Body of pancreas (tissue), 4 donors: ENCODE measurements at regions not wholly inside any gene's neighbourhood (a gene's known extent, or its start where the extent isn't known, plus 50 kb on each side); places are given as distances from the start of the nearest gene placed in this dataset.
"Not testable (repeated sequence)": the region's sequence is repeated elsewhere in the genome, so short reads cannot be mapped to it uniquely, and the experiment has no call there.

Experiments used
- ATAC-seq: fragments of 150-250 bp; one replicate; pipeline ENCODE4 v1.9.1; 2016
- DNase-seq, 4 donors: peaks; one replicate each; pipeline ENCODE4 v3.0.0-alpha.2; 2019
- H3K27ac ChIP-seq, 4 donors: fragments of 200-600 bp; sonication (generic); 1 replicate in 3 of 4; 2 replicates in 1 of 4; pipeline versions ENCODE4 v1.5.1 to v1.6.1; 2016 to 2019; ENCODE audit warnings: mild to moderate bottlenecking in 1 of 4, mixed read lengths in 1 of 4, moderate library complexity in 1 of 4
- H3K27me3 ChIP-seq, 2 donors: fragments of 200-600 bp; sonication (generic); one replicate each; pipeline ENCODE4 v1.6.0; 2016; ENCODE audit warnings: mild to moderate bottlenecking in 1 of 2
- H3K36me3 ChIP-seq, 2 donors: fragments of 200-600 bp; sonication (generic); replicated peaks in 1 of 2; 2 replicates each; pipeline ENCODE4 v1.5.1; 2016; ENCODE audit warnings: low read depth in 2 of 2; ENCODE audit not compliant: insufficient read depth in 1 of 2
- H3K4me1 ChIP-seq: fragments of 200-600 bp; sonication (generic); one replicate; pipeline ENCODE4 v1.6.0; 2016
- H3K4me3 ChIP-seq, 2 donors: fragments of 200-600 bp; sonication (generic); 1 replicate in 1 of 2; 2 replicates in 1 of 2; pipeline ENCODE4 v1.5.1; 2016 to 2019
- H3K9me3 ChIP-seq, 3 donors: fragments of 200-600 bp; sonication (generic); 1 replicate in 2 of 3; 2 replicates in 1 of 3; pipeline ENCODE4 v1.5.1; 2016
- POLR2A ChIP-seq, 3 donors: fragments of 450-650 bp; IDR thresholded peaks; one replicate each; pipeline ENCODE4 v1.6.1; 2016; ENCODE audit warnings: antibody characterized with exemption in 3 of 3, mild to moderate bottlenecking in 2 of 3
- WGBS, 2 donors: methylation state at CpG; one replicate each; pipeline ENCODE4 v1.1.5; 2017; 5-methylcytosine and 5-hydroxymethylcytosine counted together
- intact Hi-C: fragments of 100-400 bp; cut with DNase I; formaldehyde crosslinking; loops from one replicate; pipeline ENCODE4 v1.15.1; 2023
- TF ChIP-seq, protein P1 (sequence below), 7 experiments: fragments of 450-650 bp in 4 of 7; fragments of 200-600 bp in 3 of 7; sonication (generic) in 3 of 7; IDR thresholded peaks; one replicate each; pipeline ENCODE4 v1.5.1; 2016 to 2019; ENCODE audit warnings: antibody characterized with exemption in 7 of 7

DNA sequence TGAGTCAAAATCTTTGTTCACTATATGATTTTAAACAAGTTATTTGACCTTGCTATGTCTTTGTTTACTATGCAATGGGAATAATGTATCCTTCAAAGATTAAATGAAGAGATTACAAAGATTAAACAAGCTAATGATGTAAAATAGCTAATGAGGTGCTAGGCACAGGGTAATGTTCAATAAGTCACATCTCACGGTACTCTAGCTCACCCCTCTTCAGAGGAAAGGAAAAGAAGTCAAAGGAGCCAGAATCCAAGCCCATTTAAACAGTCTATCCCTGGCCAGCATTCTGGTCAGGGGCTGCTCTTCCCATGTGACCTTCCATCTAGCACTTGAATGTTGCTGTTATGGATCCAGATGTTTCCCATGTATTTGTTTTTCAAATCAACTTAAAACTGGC lies 412.4 kb upstream of the CAMK1G start:
- ATAC-seq (no peak), DNase-seq (no peak)
- H3K4me3 ChIP-seq, result no peak overlapping the region
- no peaks in the 10 kb centered on the region for H3K36me3 ChIP-seq
- H3K9me3 ChIP-seq, result no peaks in the 10 kb centered on the region
- intact Hi-C loops, result no loop called here
- H3K27me3 ChIP-seq, result no peaks in the 10 kb centered on the region
- no peak overlapping the region for H3K27ac ChIP-seq
- TF ChIP-seq, protein P1, sequence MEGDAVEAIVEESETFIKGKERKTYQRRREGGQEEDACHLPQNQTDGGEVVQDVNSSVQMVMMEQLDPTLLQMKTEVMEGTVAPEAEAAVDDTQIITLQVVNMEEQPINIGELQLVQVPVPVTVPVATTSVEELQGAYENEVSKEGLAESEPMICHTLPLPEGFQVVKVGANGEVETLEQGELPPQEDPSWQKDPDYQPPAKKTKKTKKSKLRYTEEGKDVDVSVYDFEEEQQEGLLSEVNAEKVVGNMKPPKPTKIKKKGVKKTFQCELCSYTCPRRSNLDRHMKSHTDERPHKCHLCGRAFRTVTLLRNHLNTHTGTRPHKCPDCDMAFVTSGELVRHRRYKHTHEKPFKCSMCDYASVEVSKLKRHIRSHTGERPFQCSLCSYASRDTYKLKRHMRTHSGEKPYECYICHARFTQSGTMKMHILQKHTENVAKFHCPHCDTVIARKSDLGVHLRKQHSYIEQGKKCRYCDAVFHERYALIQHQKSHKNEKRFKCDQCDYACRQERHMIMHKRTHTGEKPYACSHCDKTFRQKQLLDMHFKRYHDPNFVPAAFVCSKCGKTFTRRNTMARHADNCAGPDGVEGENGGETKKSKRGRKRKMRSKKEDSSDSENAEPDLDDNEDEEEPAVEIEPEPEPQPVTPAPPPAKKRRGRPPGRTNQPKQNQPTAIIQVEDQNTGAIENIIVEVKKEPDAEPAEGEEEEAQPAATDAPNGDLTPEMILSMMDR (IDR thresholded peaks at IDR 0.05), result no peak
- TF ChIP-seq POLR2A (IDR thresholded peaks at IDR 0.05), result no peak
- WGBS, 2 donors, result 0% methylated on average over 1 of the region's 1 CpG
- peaks cover 15% of the 10 kb centered on the region for H3K4me1 ChIP-seq

DNA sequence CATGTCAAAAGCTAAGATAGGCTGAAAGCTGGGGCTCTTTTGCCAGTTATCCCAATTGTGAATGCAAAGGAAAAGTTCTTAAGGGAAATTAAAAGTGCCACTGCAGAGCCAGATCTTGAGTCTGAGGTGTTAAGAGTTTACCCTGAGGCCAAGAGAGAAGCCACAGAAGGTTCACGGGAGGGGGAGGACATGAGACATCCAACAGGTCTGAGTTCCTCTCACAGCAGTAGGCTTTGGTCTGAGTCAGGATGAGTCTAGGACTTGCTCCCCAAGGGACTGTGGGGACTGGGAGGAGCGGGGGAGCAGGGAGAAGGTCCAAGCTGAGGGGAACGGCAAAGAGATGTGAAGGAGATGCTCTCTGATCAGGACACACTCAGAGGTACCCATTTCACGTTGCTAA lies 411.2 kb upstream of the CAMK1G start:
- intact Hi-C loops, result no loop called here
- no peak overlapping the region for H3K4me3 ChIP-seq
- H3K36me3 ChIP-seq, result no peaks in the 10 kb centered on the region
- DNase-seq (no peak), ATAC-seq (no peak)
- H3K4me1 ChIP-seq, result peaks cover 15% of the 10 kb centered on the region
- 88 to 92% methylated on average over 3 to 4 of the region's 4 CpGs for WGBS, 2 donors
- TF ChIP-seq, protein P1 (IDR thresholded peaks at IDR 0.05), result no peak
- TF ChIP-seq POLR2A (IDR thresholded peaks at IDR 0.05), result no peak
- H3K27ac ChIP-seq, result no peak overlapping the region
- no peaks in the 10 kb centered on the region for H3K27me3 ChIP-seq
- H3K9me3 ChIP-seq, result no peaks in the 10 kb centered on the region

DNA sequence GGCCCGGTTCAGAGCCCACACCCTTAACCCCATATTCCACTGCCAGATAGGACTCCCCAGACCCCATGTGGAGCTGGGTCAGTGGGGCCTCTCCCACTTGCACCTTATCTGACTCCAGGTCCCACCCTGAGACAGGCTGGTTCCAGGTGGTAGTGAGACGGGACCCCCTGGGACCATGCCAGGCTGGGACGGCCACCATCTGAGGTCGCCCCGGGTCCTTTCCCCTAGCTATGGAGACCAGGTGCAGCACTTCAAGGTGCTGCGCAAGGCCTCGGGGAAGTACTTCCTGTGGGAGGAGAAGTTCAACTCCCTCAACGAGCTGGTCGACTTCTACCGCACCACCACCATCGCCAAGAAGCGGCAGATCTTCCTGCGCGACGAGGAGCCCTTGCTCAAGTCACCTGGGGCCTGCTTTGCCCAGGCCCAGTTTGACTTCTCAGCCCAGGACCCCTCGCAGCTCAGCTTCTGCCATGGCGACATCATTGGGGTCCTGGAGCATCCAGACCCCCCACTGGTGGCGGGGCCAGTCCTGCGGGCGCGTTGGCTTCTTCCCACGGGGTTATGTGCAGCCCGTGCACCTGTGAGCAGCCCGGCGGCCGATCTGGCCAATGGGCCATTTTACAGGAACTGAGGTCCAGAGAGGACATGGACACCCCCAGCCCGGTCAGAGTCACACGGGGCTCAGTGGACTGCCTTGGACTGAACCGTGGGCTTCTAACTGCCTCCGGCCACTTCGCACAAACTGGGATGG lies 410.5 kb upstream of the CAMK1G start:
- H3K4me1 ChIP-seq, H3K27ac ChIP-seq, intact Hi-C loops, H3K36me3 ChIP-seq, H3K4me3 ChIP-seq, ATAC-seq, DNase-seq, H3K9me3 ChIP-seq, H3K27me3 ChIP-seq: not testable (repeated sequence)
- WGBS, 2 donors, result 92 to 100% methylated on average over 4 to 30 of the region's 31 CpGs

- H3K27ac ChIP-seq, H3K4me3 ChIP-seq, DNase-seq, H3K27me3 ChIP-seq, H3K36me3 ChIP-seq, H3K4me1 ChIP-seq, ATAC-seq, H3K9me3 ChIP-seq, intact Hi-C loops: not testable (repeated sequence)
- WGBS, 2 donors, result 89% methylated on average over 2 of the region's 2 CpGs; no CpG with 5 or more reads in 1 of the 2 donors
Measured at GRCh38 chr1:209173796-209174195, 409.7 kb upstream of the CAMK1G start.

GRCh38 chr1:209176866-209177430 lies 406.6 kb upstream of the CAMK1G start:
- intact Hi-C loops, result no loop called here
- H3K4me3 ChIP-seq, result no peak overlapping the region
- WGBS, 2 donors, result 97 to 100% methylated on average over 2 of the region's 2 CpGs

More at GRCh38 chr1:209176866-209177430, 406.6 kb upstream of the CAMK1G start:
- DNase-seq (no peak), ATAC-seq (no peak)
- Histone ChIP-seq H3K27ac (no peak overlapping the region), H3K4me1 (no peaks in the 10 kb centered on the region), H3K9me3 (peaks cover 0 to 4% (median 0%) of the 10 kb centered on the region in 3 donors), H3K36me3 (no peaks in the 10 kb centered on the region), H3K27me3 (no peaks in the 10 kb centered on the region)
- TF ChIP-seq, protein P1 (IDR thresholded peaks at IDR 0.05), result no peak
- no peak for TF ChIP-seq POLR2A (IDR thresholded peaks at IDR 0.05)
